CD4-positive, alpha-beta T cell treated with Interferon alpha-2 for 1 hour (primary cell): ENCODE measurements at regions not wholly inside any gene's neighbourhood (a gene's known extent, or its start where the extent isn't known, plus 50 kb on each side); places are given as distances from the start of the nearest gene placed in this dataset.

Experiments used
- DNase-seq, 2 donors: peaks; one replicate each; pipeline ENCODE4 v3.0.0-alpha.2; 2020 to 2022

GRCh38 chr2:217070043-217070430 is 210.2 kb upstream of the TNP1 start:
- DNase-seq: no peak

- DNase-seq: no peak
These were observed 209.6 kb upstream of the TNP1 start for GRCh38 chr2:217069263-217070042.

GRCh38 chr2:217068677-217069250 is 208.9 kb upstream of the TNP1 start:
- no peak for DNase-seq

DNA sequence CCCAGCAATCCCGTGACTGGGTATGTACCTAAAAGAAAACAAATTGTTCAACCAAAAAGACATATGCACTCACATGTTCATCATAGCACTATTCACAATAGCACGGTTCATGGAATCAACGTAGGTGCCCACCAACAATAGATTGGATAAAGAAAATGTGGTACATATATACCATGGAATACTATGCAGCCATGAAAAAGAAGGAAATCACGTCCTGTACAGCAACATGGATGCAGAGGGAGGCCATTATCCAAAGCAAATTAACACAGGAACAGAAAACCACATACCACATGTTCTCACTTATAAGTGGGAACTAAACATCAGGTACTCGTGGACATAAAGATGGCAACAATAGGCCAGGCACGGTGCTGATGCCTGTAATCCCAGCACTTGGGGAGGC is 207.9 kb upstream of the TNP1 start:
- no peak for DNase-seq

GRCh38 chr2:217066510-217067270 is 206.8 kb upstream of the TNP1 start:
- no peak for DNase-seq

GRCh38 chr2:217065695-217066405 is 206.0 kb upstream of the TNP1 start:
- DNase-seq: no peak

- no peak for DNase-seq
These were observed 205.1 kb upstream of the TNP1 start for GRCh38 chr2:217065012-217065290.

DNA sequence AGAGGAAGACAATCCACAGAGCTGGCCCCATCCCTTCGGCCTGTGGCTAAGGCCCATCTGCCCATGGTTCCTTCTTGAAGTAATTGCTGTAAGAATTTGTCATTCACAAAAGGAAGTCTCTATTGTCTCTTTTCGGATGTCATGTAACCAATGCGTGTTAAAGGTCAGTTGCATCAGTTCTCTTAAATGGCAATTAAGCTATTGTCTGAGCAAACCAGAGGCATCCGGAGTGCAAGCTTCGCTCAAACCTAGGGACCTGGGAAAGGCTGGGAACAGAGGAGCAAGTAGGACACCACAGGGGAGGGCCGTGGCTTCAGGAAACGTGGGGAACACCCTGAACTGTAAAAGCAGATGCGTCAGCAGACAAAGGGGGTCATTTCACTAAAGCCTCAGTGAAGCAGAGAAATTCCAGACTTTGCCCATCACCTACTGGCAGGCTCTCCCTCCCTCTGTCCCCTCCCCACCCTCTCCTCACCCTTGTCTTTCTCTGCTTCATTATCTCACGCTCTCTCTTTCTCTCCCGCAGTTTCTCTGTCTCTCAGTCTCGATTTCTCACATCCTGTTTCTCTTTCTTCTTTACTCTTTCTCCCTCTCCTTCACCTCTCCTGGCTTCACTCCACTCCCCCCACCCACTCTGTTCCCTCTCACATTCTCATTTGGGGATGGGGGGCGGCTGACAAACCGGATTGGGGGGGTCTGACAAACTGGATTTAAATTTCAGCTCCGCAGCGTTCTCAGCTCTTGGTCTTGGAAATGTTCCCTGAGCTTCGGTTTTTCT is 204.6 kb upstream of the TNP1 start:
- DNase-seq: no peak

GRCh38 chr2:217063238-217063755 is 203.4 kb upstream of the TNP1 start:
- no peak for DNase-seq

- no peak for DNase-seq
These were observed 202.9 kb upstream of the TNP1 start for GRCh38 chr2:217062768-217063167.

DNA sequence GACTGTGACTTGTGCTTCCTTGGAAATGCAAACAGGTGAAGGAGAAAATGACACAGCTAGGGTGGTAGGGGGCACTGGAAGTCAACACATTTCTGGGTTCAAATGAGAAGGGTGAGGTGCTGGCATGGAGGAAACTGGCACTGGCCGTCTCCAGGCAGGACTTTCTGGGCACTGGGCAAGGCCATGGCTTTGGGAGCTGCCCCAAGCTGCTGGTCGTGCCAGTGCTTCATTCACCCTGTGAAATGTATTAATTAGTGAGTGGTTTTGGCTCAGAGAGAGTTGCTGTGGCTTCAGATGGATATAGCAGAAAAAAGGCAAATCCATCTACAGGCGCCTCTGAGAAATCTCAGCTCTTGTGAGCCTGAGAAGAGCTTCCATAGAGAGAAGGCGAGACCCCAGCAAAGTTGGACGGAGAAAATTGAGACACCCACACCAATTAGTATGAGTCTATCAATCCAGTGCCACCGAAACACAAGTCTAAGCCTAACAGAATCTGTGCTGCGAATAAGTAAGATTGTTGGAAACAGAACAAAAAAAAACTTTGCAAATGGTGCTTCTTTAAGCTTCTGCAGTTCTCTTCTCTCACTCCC is 202.1 kb upstream of the TNP1 start:
- no peak for DNase-seq

- DNase-seq: no peak
These were observed 201.2 kb upstream of the TNP1 start for GRCh38 chr2:217060951-217061547.

- DNase-seq: no peak
These were observed 200.7 kb upstream of the TNP1 start for GRCh38 chr2:217060516-217060915.

- no peak for DNase-seq
These were observed 199.2 kb upstream of the TNP1 start for GRCh38 chr2:217058791-217059755.

GRCh38 chr2:217057773-217058172 is 197.9 kb upstream of the TNP1 start:
- no peak for DNase-seq

DNA sequence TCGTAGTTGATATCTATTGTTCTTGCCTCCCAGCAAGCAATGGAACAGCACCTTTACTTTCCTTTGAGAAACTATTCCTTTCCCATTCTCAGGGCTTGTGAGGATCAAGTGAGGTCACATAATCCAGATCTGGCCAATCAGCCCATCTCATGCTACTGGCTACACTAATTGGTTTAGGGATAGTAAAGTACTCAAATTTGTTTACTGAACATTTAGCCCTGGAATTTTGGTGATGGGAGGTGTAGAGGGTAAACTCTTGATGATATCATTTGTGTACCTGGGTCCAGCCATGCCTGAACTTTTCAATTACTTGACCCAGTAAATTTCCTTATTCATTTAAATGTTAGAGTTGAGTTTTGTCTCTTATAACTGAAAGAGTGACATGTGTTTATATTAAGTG is 195.8 kb upstream of the TNP1 start:
- DNase-seq: no peak

- no peak for DNase-seq
These were observed 194.9 kb upstream of the TNP1 start for GRCh38 chr2:217054791-217055190.

- no peak for DNase-seq
These were observed 193.2 kb upstream of the TNP1 start for GRCh38 chr2:217052856-217053577.

DNA sequence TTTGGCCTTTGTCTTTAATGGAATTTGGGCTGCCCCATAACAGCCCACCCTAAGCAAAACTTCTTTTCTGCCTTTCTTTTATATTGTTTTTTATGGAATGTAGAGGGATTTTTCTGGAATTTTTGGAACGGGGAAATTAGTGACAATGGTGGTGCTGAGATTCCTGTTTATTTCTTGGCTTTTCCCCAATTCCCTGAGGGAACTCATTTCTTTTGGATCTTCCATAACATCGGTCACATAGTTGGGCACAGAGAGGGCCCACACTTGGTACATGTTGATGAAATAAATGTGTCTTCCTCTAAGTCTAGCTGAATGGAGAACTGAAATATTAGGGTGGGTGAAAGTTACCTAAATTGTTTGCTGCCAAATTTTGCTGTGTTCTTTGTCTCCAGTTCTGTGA is 191.6 kb upstream of the TNP1 start:
- DNase-seq: no peak

- no peak for DNase-seq
These were observed 190.1 kb upstream of the TNP1 start for GRCh38 chr2:217049956-217050355.
